GM18508 (cell line): ENCODE measurements at regions not wholly inside any gene's neighbourhood (a gene's known extent, or its start where the extent isn't known, plus 50 kb on each side); places are given as distances from the start of the nearest gene placed in this dataset.

Source experiments
- ATAC-seq: cut with Tn5 transposase; IDR thresholded peaks from one replicate; pipeline ENCODE4 v1.9.1; 2021; ENCODE audit warnings: moderate number of reproducible peaks; ENCODE audit not compliant: insufficient read depth, unreplicated experiment

- no peak for ATAC-seq
Measured at GRCh38 chr20:7302250-7302649, 534.8 kb downstream of the BMP2 start.

GRCh38 chr20:7305976-7306375 lies 538.5 kb downstream of the BMP2 start:
- ATAC-seq = no peak

- ATAC-seq = no peak
Measured at GRCh38 chr20:7308163-7308562, 540.7 kb downstream of the BMP2 start.

GRCh38 chr20:7313047-7313446 lies 545.6 kb downstream of the BMP2 start:
- ATAC-seq = no peak

GRCh38 chr20:7323957-7324356 lies 556.5 kb downstream of the BMP2 start:
- no peak for ATAC-seq

GRCh38 chr20:7327810-7328209 lies 560.3 kb downstream of the BMP2 start:
- no peak for ATAC-seq

GRCh38 chr20:7330850-7331249 lies 563.4 kb downstream of the BMP2 start:
- ATAC-seq = no peak

- ATAC-seq = no peak
Measured at GRCh38 chr20:7332169-7332568, 564.7 kb downstream of the BMP2 start.

GRCh38 chr20:7333841-7334240 lies 566.4 kb downstream of the BMP2 start:
- no peak for ATAC-seq

GRCh38 chr20:7346026-7346425 lies 578.5 kb downstream of the BMP2 start:
- ATAC-seq = no peak

GRCh38 chr20:7346562-7346961 lies 579.1 kb downstream of the BMP2 start:
- ATAC-seq = no peak

GRCh38 chr20:7347409-7347808 lies 579.9 kb downstream of the BMP2 start:
- no peak for ATAC-seq

GRCh38 chr20:7348253-7348652 lies 580.8 kb downstream of the BMP2 start:
- no peak for ATAC-seq

- ATAC-seq = no peak
Measured at GRCh38 chr20:7352165-7352564, 584.7 kb downstream of the BMP2 start.

- ATAC-seq = no peak
Measured at GRCh38 chr20:7355051-7355450, 585.2 kb downstream of the HAO1 start.

- no peak for ATAC-seq
Measured at GRCh38 chr20:7358670-7359069, 581.6 kb downstream of the HAO1 start.

GRCh38 chr20:7359739-7360138 lies 580.5 kb downstream of the HAO1 start:
- no peak for ATAC-seq

- ATAC-seq = no peak
Measured at GRCh38 chr20:7361321-7361720, 578.9 kb downstream of the HAO1 start.

- ATAC-seq = no peak
Measured at GRCh38 chr20:7361931-7362330, 578.3 kb downstream of the HAO1 start.

GRCh38 chr20:7362601-7363000 lies 577.7 kb downstream of the HAO1 start:
- no peak for ATAC-seq

- no peak for ATAC-seq
Measured at GRCh38 chr20:7366189-7366588, 574.1 kb downstream of the HAO1 start.

GRCh38 chr20:7371518-7372163 lies 568.6 kb downstream of the HAO1 start:
- ATAC-seq = no peak

GRCh38 chr20:7375905-7376304 lies 564.4 kb downstream of the HAO1 start:
- ATAC-seq = no peak
